ENCODE measurements at regions not wholly inside any gene's neighbourhood (a gene's known extent, or its start where the extent isn't known, plus 50 kb on each side); places are given as distances from the start of the nearest gene placed in this dataset.

DNA sequence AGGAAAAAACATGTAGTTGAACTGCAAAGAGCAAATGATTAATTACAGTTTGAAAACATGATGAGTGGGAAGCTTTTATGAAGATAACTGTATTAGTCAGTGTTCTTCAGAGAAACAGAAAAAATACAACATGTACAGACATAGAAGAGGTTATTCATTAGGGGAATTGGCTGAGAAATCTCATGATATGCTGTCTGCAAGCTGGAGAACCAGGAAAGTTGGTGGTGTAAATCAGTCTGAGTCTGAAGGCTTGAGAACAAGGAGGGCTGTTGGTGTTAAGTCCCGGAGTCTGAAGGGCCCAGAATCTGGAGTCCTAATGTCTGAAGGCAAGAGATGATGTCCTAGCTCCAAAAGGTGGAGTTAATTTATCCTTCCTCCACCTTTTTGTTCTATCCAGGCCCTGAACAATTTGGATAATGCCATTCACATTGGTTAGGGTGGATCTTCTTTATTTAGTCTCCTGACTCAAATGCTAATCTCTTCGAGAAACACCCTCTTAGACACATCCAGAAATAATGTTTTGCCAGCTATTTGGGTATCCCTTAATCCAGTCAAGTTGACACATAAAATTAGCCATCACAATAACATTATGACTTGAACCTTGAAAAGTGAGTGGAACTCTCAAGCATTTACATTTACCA, 672.9 kb upstream of the PTBP2 start:
- DNase-seq (ENCODE audit: low read depth, low spot score), result no peak
- no peak for FAIRE-seq
- Histone ChIP-seq H3K9me1 (ENCODE audit: control insufficient read depth, extremely low read depth, insufficient read depth, low read length) (no peaks in the 10 kb centered on the region), H3K9ac (ENCODE audit: control insufficient read depth, extremely low read depth, insufficient read depth, low read length) (no peak overlapping the region), H4K20me1 (ENCODE audit: control insufficient read depth, extremely low read depth, insufficient read depth, low read length) (no peaks in the 10 kb centered on the region), H2AFZ (ENCODE audit: control insufficient read depth, low read length) (no peak overlapping the region), H3K79me2 (ENCODE audit: control insufficient read depth, insufficient read depth, low read length) (no peaks in the 10 kb centered on the region), H3K36me3 (ENCODE audit: control insufficient read depth in 2 of 2, extremely low read depth in 1 of 2, insufficient read depth in 2 of 2, low read length in 2 of 2) (no peaks in the 10 kb centered on the region), H3K4me1 (ENCODE audit: control insufficient read depth, extremely low read depth, insufficient read depth, low read length) (no peaks in the 10 kb centered on the region), H3K27me3 (ENCODE audit: control insufficient read depth, extremely low read depth, insufficient read depth, low read length) (no peaks in the 10 kb centered on the region), H3K4me2 (ENCODE audit: control insufficient read depth, extremely low read depth, insufficient read depth, low read depth, low read length) (no peak overlapping the region), H3K4me3 (ENCODE audit: control insufficient read depth in 2 of 3, extremely low read depth in 1 of 3, insufficient read depth in 2 of 3, low read depth in 1 of 3, low read length in 3 of 3) (no peak overlapping the region), H3K9me3 (ENCODE audit: control insufficient read depth, low read depth, low read length) (no peaks in the 10 kb centered on the region), H3K27ac (ENCODE audit: control insufficient read depth, insufficient read depth, low read length) (no peak overlapping the region)
- dilution Hi-C loops (cut with MboI; ENCODE audit: extremely low pct_ligation_motif_present, low sequenced_read_pairs), result no loop called here
- no peak for TF ChIP-seq EZH2 (IDR thresholded peaks at IDR 0.05; ENCODE audit: low read length)
- TF ChIP-seq, protein P1, sequence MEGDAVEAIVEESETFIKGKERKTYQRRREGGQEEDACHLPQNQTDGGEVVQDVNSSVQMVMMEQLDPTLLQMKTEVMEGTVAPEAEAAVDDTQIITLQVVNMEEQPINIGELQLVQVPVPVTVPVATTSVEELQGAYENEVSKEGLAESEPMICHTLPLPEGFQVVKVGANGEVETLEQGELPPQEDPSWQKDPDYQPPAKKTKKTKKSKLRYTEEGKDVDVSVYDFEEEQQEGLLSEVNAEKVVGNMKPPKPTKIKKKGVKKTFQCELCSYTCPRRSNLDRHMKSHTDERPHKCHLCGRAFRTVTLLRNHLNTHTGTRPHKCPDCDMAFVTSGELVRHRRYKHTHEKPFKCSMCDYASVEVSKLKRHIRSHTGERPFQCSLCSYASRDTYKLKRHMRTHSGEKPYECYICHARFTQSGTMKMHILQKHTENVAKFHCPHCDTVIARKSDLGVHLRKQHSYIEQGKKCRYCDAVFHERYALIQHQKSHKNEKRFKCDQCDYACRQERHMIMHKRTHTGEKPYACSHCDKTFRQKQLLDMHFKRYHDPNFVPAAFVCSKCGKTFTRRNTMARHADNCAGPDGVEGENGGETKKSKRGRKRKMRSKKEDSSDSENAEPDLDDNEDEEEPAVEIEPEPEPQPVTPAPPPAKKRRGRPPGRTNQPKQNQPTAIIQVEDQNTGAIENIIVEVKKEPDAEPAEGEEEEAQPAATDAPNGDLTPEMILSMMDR (optimal IDR thresholded peaks at IDR 0.05 in 1 of 3, IDR thresholded peaks at IDR 0.05 in 1 of 3, conservative IDR thresholded peaks at IDR 0.05 in 1 of 3; ENCODE audit: extremely low read depth in 1 of 3, insufficient read depth in 2 of 3, low read length in 3 of 3), result no peak

DNA sequence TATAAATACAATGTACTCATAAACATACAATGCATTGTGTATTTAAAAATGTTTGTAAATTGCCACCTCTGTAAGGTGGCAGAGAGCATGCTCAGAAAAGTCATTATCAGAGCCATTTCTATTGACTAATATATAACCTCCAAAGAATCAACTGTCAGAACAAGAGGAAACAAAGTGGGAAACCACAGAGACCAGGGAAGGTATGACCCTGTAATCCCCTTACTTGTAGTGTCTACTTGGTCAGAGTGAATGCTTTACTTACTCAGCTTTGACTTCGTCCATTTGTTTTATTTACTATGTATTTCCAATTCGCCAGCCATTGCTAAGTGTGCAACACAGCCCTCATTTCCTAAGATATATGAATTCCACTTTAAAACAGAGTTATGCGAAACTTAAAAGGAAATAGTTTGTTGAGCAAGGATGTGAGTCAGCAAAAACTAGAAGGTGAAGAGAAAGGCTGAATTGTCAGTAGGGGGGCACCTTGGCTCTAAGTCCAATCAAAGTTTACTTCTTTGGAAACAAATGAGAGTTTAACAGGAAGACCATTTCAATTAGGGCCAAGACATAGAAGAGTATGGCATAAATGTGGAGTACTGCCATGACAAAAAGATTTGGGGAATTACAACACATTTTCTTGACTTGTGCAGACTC, 671.7 kb upstream of the PTBP2 start:
- no peak overlapping the region for H3K4me3 ChIP-seq (ENCODE audit: control insufficient read depth in 2 of 3, extremely low read depth in 1 of 3, insufficient read depth in 2 of 3, low read depth in 1 of 3, low read length in 3 of 3)
- no peaks in the 10 kb centered on the region for H3K9me3 ChIP-seq (ENCODE audit: control insufficient read depth, low read depth, low read length)
- no peak overlapping the region for H3K4me2 ChIP-seq (ENCODE audit: control insufficient read depth, extremely low read depth, insufficient read depth, low read depth, low read length)
- no peak for TF ChIP-seq EZH2 (IDR thresholded peaks at IDR 0.05; ENCODE audit: low read length)
- TF ChIP-seq, protein P1 (optimal IDR thresholded peaks at IDR 0.05 in 1 of 3, IDR thresholded peaks at IDR 0.05 in 1 of 3, conservative IDR thresholded peaks at IDR 0.05 in 1 of 3; ENCODE audit: extremely low read depth in 1 of 3, insufficient read depth in 2 of 3, low read length in 3 of 3), result no peak
- no peaks in the 10 kb centered on the region for H3K27me3 ChIP-seq (ENCODE audit: control insufficient read depth, extremely low read depth, insufficient read depth, low read length)
- no peaks in the 10 kb centered on the region for H3K36me3 ChIP-seq (ENCODE audit: control insufficient read depth in 2 of 2, extremely low read depth in 1 of 2, insufficient read depth in 2 of 2, low read length in 2 of 2)
- no peaks in the 10 kb centered on the region for H4K20me1 ChIP-seq (ENCODE audit: control insufficient read depth, extremely low read depth, insufficient read depth, low read length)
- H3K9ac ChIP-seq (ENCODE audit: control insufficient read depth, extremely low read depth, insufficient read depth, low read length), result no peak overlapping the region
- DNase-seq (ENCODE audit: low read depth, low spot score) (no peak), FAIRE-seq (no peak)
- no peaks in the 10 kb centered on the region for H3K9me1 ChIP-seq (ENCODE audit: control insufficient read depth, extremely low read depth, insufficient read depth, low read length)
- no peaks in the 10 kb centered on the region for H3K79me2 ChIP-seq (ENCODE audit: control insufficient read depth, insufficient read depth, low read length)
- H2AFZ ChIP-seq (ENCODE audit: control insufficient read depth, low read length), result no peak overlapping the region
- no peak overlapping the region for H3K27ac ChIP-seq (ENCODE audit: control insufficient read depth, insufficient read depth, low read length)
- dilution Hi-C loops (cut with MboI; ENCODE audit: extremely low pct_ligation_motif_present, low sequenced_read_pairs), result no loop called here
- H3K4me1 ChIP-seq (ENCODE audit: control insufficient read depth, extremely low read depth, insufficient read depth, low read length), result no peaks in the 10 kb centered on the region

All from keratinocyte (primary cell).